NCI-H128 (cell line): ENCODE measurements at regions not wholly inside any gene's neighbourhood (a gene's known extent, or its start where the extent isn't known, plus 50 kb on each side); places are given as distances from the start of the nearest gene placed in this dataset.
"Not testable (repeated sequence)": the region's sequence is repeated elsewhere in the genome, so short reads cannot be mapped to it uniquely, and the experiment has no call there.

Experiments
- DNase-seq: peaks from one replicate; lab custom pipeline; 2025; ENCODE audit not compliant: unreplicated experiment; lab: John Stamatoyannopoulos, UW

DNA sequence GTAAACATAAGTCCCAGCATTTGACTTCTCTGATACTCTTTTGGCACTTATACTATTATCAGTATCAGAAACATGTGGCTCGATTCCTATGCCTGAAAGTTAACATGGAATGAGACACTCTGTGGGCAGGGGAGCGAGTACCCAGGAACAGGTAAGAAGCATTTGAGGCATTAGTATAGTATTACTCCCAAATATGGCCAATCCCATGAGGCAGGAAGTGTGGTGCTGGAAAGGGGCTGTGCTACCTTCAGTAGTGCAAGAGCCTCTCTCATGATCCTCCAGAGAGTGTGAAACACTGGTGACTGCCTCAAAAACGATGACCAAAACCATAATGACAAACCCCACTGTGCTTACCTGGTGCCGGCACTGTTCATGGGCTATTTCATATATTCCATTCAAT, 415.1 kb downstream of the SOX11 start:
- no peak for DNase-seq

DNA sequence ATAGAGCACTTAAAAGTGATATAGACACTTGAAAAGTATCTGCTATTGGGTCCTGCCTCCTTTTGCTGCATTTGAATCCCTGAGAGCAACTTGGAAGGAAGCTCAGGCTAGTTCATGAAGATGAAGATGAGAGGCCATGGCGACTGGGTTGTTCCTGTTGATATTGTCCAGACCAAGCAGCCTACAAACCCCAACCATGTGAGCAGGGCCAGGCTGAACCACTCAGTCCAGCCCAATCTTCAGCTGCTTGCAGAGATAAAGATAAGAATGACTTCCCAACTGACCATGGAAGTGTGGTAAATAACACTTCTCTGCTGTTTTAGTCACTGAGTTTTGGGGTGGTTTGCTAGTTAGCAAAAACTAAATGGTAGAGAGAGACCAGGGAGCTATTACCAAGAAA, 417.6 kb downstream of the SOX11 start:
- no peak for DNase-seq

DNA sequence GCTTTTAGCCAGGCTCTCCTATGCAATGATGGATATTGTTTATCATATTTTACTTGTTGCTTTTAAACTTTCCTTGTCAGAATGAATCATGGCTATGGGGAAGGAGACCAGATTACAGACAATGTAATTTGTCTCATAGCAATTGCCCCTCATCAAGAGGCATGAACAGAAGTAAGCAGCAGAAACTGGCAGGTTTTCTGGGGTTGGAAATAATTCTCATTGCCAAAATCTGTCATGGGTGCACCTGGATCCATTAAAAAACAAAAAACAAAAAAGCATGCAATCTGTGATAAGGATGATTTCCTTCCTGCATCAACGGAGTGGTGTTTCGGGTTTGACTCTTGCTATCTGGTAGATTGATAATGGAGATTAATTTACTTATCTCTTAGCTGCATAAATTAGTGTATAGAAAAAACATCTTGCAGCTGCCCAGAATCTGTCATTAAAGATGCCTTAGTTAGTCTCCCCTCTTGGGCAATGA, 419.6 kb downstream of the SOX11 start:
- no peak for DNase-seq

DNA sequence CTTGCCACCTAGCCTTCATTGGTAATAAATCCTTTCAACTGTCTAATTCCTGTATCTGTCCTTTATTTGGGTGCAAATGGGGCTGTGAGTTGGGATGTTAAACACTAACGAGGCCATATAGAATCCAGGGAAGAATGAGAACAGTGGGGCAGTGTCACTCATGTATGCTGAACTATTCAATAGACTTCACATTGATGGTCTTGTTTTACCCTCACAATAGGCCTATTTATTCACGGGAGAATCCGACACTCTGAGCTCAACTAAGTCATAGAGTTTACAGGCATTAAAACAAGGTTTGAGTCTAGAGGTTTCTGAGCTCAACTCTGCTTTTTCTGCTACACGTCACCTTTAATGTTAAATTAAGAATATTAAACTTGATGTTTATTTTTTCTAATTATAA, 421.6 kb downstream of the SOX11 start:
- no peak for DNase-seq

DNA sequence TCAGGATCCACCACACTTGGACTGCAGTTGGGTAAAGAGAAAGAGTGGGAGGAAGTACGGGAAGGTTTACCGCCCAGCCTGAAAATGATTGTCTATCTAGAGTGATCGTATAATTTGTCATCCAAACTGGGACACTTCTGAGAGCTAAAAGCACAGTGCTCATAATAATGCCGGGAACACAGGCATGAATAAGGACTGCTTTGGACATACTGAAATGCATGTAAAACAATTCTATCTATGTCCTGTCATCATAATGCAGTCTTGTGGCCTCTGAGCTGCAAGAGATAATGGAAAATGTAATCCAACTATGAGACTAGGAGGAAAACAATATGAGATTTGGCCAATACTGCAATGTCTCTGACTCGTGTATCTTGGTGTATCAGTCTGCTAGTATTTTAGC, 435.5 kb downstream of the SOX11 start:
- no peak for DNase-seq

DNA sequence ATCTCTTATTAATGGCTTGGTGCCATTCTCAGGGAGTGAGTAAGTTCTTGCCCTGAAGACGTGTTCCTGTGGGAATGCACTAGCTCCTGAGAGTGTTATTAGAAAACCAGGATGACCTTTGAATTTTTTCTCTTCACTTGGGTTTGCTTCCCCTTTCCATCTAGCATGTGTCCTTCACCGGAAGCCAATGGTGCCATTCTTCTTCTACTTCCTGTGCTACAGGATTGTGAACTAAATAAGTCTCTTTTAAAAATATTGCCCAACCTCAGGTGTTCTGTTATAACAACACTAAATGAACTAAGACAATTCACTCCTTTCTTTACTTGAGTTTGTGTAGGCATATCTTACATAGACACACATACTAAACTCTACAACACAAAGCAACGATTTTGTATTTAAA, 447.0 kb downstream of the SOX11 start:
- no peak for DNase-seq

DNA sequence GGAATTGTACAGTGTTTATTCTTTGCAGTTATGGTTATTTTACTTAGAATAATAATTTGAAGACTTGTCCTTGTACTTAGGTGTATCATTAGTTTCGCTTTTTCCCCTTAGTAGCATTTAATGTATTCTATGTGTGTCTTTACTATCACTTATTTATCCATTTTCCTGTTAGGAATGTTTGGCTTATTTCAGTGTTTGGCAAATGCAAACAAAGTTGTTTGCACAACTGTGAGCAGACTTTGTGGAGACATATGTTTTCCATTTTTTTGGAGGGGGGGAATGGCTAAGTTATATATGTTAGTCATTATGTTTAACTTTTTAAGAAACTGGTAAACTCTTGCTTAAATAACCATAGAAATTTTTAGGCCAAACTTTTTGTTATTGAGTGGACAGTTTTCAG, 447.7 kb downstream of the SOX11 start:
- no peak for DNase-seq

DNA sequence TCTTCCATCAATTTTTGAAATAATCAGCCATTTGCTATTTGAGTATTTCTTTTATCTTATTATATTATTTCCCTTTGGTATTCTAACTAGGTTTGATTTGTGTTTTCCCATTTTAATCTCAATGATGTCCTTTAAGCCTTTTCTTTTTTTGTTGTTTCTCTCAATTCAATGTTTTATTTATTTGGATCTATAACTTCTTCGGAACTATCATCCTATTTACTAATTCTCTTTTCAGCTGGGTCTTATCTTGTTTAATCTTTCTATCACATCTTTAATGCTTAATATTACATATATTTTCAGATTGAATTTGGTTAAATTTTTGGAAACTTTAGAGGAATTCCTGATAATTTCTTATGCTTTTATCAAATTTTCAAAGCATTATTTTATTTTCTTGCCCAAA, 448.3 kb downstream of the SOX11 start:
- no peak for DNase-seq

DNA sequence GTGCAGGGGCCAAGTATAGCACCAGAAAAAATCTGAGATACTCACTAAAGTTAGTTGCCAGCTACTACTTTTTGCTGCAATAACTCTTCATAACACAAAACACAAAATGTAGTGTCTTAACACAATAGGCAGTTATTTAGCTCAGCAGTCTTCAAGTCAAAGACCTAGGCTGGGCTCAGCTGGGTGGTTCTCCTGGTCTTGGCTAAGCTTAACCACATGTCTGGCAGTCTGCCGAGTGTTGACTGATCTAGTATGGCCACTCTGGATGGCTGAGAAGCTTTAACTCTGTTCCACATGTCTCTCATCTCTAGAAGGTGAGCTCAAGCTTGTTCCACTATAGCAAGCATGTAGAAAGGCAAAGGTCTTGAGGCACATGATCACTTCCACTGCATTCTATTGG, 451.6 kb downstream of the SOX11 start:
- no peak for DNase-seq

DNA sequence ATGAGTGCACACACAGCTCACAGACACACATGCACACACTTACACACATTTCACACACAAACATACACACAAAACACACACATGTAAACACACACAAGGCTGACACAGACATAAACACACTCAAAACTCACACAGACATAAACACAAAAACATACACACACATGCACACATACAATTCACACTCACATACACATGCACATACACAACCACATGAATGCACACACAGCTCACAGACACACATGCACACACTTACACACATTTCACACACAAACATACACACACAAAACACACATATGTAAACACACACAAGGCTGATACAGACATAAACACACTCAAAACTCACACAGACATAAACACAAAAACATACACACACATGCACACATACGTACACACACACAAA, 455.0 kb downstream of the SOX11 start:
- DNase-seq = not testable (repeated sequence)

DNA sequence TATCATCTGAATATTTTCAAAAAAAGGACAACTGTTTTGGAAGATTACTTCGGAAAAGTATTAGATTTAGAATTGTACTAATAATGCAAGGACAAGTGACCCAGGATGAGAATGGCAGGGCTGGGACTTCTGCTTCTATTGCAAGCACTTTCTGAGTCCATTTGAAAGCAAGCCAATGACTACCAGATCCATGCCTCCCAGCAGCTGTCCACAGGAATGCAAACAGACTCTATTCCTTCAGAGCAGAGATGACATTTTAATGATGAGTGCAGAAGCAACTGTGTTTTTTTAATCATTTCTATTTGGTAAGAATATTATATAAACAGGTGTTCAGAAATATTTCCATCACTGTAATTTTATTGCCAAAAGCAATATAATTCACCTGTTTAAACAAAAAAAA, 456.7 kb downstream of the SOX11 start:
- no peak for DNase-seq

DNA sequence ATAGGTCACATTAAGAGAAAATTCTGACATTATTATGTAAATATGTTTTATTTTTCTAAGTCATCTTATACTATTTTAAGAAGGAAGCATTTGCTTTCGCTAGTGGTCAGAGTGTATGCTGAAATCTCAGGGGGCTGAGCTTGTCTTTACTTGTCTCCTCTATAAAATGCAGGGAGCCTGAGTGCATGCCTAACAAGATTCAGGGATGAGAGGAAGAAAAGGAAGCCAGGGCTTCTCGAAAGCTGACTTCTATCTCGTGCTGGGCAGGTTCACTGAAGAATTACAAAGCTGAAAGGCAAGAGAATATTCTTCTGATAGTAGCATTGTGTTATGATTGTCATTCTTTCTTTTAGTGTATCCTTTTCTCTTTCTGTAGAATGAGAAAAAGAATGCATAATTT, 467.4 kb downstream of the SOX11 start:
- DNase-seq = no peak

DNA sequence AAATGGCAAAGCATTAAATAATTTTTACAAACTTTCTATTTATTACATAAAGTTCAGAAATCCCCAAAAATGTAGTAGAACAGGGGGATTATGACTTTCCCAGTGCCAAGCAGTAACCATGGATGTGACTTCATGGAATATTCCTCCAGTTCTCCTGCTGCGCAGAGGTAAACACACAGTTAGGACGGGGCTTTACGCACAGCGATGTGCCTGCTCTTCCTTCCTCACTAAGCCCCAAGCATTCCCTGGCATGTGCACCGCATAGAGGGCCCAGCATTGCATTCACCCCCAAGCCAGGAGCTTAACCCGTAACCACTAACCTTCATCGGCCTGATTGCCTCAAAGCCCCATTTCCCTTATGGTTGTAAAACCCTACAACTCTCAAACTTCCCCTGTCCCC, 471.7 kb downstream of the SOX11 start:
- DNase-seq = no peak

DNA sequence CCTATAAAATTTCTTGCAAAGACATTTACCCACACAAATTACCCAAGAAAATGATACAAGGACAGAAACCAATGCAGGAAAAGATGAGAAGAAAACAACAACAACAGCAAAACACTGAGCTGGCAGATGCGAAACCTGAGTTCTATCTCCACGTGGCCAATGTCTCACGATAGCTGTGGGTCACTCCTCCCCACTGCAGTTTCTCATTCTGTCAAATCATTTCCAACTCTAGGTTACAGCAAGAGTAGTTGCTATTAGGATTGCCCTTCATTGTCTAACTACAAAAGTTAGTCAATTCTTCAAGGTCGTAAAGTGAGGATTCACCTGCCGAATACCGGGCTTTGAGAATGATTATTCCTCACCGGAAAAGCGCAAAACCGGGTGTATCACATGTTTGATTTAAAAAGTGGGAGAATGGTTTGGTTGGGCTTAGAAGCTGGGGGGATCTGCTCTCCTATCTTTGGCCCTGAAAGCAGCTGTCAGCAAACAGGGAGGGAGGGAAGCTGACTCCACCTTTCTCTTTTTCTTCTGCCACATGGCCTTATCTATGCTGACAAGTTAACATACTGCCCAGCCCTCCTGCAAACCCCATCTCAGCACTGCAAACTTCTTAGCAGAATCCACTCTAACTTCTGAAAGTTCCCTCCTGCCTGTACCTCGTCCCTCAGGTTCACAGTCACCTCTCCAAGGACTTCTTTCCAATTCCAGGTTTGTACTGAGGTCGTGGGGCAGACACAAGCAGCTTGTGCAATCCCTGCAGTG, 473.0 kb downstream of the SOX11 start:
- DNase-seq = no peak

DNA sequence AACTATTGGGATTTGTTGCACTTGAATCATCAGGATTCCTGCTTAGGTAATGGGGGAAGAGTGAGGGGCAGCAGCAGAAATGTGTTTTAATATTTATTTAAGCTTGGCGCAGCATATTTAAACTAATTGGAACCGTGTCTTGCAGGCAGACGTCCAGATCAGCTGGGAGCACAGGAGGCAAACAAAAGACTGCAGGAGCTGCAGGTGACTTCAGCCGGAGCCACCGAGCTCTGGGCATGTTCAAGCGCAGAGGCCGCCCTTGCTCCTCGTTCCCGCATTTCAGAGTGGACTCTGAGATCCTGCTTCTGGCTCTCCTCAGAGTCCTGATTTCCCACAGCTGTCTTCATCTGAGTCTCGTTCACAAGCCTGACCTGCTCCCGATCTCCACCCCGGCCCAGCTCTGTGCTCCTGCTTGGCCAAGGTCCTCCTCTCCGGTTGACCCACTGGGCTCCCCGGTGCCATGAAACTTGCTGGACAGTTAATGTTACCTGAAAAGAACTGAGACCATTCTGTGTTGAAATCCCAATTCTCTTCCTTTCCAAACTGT, 475.5 kb downstream of the SOX11 start:
- no peak for DNase-seq

DNA sequence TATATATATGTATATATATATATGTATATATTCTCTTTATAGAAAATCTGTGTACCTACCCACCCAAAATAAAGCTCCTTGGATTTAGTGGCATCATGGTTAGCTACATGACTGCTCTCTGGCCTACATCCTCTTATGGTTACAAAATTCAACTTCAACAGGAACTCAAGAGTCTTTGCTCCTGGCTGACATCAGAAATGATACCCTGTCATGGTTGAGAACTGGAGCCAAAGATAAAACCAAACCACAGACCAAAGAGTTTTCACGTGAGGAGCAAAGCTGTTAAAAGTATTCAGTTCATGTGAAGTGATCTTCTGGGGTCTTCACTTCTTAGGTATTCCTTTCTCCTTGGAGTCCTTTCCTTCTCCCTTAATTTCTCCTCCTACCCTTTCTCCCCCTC, 476.3 kb downstream of the SOX11 start:
- DNase-seq = no peak

DNA sequence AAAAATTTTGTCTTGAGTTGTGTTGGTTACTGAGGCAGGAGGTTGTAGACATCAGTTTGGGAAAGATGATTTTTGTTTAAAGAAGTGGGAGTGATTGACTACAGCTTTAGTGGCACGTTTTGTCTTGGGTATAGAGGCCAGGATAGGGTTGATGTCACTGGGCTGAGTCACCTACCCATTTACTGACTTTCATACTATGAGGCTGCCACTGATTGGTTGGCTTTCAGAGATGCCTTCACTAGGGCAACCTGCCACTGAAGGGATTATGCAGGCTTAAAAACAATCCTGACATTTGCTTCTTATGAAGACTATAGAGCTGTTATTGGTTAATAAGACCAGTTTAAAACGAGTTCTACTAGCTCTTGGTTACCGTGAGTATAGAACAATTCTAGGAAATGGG, 479.1 kb downstream of the SOX11 start:
- no peak for DNase-seq

DNA sequence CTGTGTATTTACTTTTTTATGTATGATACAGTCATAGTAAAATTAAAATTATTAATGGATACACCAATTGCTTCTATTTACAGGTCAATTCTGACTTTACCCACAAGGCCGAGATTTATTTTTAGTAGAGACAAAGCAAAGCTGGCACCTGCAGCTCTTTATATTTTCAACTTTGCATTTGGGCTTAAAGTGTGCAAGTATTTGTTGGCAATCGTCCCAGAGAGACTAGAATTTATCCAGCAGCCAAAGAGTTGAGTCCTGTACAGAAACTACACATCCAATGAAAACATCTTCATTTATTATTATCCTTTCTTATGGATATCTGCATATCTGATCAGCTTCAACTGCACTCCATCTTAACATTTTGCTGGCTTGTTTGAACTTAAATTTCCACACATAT, 485.6 kb downstream of the SOX11 start:
- no peak for DNase-seq

DNA sequence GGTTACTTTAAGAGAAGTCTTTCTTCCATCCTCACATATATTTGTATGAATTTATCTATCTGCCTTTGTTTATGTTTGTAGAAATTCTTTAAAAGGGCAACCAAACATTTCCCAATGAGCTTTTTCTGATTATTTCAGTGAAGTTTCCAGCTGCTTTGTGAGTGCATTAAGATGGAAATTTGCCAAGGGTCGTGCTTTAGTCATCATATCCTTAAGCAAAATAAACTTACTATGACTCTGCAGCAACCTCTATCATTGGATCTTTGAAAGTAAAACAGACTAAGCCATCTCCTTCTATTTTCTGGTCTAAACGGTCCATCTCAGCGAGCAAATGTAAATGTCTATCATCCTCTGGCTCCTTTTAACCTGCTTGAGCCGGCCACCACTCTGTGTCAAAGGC, 489.3 kb downstream of the SOX11 start:
- DNase-seq = no peak

DNA sequence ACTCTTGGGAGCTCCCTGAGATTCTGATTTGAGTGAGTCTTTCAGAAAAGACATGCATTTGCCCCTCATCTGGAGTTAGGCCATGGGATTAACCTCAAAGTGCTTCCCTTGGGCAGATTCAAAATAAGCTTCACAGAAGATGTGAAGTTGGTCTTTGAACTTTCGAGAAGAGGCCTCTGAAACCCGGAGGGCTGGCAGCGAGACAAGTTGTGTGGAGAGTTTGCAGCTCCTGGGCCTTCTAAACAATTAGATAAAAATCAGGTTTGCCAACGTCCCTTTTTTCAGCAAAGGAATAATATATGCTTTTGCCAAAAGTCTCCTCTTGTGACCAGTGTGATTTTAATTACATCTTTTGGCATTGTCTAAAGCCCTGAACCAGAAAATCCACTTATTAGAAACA, 489.7 kb downstream of the SOX11 start:
- no peak for DNase-seq

DNA sequence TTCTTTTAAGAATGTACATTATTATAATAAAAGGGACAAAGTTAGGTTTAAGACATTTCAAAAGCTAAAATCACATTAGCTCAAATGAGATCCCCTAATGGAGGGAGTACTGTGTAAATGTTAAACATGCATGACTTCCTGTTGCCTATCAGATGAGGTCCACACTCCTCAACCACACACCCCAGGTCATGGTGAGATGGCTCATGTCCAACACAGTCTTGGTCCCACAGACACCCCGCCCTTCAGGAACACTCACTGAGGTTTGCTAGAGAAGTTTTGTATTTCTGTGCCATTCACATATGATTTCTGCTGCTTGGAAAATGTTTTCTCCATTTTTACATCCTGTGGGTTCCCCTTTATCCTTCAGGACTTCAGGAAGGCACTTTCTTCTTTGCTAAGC, 491.0 kb downstream of the SOX11 start:
- no peak for DNase-seq

DNA sequence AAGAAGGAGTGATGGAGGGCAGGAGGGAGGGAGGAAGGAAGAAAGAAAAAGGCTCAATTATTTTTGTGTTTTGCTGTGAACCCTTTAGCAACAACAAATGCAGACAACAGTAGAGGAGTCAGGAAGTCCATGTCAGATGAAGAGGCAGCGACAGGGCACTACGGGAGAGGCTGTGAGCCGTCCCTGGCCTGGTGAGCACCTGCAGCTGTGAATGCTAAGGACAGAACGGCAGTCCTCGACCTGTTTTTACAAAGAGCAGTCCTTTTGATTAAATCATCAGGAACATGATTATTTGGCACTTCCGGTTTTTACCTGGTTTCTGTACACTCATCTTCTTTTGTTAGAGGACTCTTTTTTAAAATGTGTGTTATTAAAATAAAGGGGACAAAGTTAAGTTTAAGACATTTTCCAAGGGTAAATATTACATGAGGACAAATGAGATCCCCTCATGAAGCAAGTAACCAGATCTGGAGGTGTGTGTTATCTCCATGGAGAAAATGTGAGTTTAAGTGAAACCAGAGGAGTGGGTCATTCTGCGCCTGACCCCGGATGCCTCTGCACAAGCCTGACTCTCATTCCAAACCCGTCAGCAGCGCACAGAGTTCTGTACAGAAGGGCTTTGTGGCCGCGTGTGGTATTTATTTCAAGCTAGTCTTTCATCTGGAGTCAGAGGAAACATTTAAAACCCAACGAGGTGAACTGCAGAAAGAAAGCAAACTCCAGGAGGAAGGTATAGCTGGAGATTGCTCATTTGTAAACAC, 492.5 kb downstream of the SOX11 start:
- no peak for DNase-seq
